Stimulated activated CD4-positive, alpha-beta T cell treated with anti-CD3 and anti-CD28 coated beads, Interleukin-1b, Interleukin-23, amount 100 ng/mL, for 24 hours (primary cell): ENCODE measurements at regions not wholly inside any gene's neighbourhood (a gene's known extent, or its start where the extent isn't known, plus 50 kb on each side); places are given as distances from the start of the nearest gene placed in this dataset.

Experiments used
- DNase-seq, 4 experiments: peaks; one replicate each; pipeline ENCODE4 v3.0.0-alpha.2; 2020; ENCODE audit warnings: low read depth in 4 of 4, low spot score in 1 of 4

DNA sequence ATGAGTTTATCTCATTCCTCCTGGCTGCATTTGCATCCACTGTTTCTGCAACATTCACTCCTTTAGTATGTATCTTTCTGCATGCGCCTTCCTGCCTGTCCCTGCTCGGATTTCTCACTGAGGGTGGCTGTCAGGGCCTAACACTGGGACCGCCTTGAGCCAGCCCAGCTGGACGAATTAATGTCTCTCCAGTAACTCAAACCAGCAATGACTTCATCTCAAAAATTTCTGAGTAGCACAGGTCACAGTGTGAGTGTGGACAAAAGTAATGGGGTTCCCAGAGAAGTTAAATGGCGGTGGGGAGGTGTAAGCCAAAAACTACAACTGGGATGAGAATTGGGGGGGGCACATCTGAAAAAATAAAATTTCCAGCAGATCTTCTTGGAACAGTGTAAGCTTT, 444.0 kb upstream of the MGMT start:
- DNase-seq: no peak

DNA sequence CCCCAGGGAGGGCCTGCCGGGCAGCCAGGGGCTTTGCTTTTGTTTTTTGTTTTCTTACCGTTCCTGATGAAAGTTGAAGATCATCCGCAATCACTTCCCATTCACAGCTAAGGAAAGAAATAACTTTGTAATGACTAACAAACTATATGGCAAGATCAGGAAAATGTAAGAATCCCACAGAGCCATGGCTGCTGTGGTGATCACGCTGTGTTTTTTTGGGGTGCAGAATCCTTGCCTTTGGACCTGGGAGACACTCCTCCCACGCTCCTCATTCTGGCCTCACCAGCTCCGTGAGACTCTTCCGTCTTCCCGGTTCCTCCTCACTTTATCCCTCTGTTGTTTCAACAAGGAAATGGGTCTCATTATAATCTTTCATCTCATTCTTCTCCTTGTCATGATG, 443.0 kb upstream of the MGMT start:
- DNase-seq: no peak

DNA sequence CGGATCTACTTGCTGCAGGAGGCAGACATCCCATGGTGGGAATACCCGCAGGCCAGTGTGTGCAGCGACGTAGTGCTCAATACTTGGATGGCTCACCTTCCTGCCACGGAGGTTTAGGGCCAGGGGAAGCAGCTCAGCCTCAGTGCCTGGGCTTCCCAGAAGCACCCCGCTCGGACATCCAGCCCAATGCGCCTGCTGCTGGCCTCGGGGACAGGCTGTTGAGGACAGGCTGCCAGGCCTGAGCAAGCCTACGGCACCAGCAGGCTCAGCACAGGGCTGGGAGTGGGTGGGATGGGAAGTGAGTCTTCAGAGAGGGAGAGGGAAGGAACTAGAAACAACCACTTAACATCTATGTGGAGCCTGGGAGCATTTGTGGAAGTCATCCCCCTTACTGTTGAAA, 441.3 kb upstream of the MGMT start:
- DNase-seq: no peak

DNA sequence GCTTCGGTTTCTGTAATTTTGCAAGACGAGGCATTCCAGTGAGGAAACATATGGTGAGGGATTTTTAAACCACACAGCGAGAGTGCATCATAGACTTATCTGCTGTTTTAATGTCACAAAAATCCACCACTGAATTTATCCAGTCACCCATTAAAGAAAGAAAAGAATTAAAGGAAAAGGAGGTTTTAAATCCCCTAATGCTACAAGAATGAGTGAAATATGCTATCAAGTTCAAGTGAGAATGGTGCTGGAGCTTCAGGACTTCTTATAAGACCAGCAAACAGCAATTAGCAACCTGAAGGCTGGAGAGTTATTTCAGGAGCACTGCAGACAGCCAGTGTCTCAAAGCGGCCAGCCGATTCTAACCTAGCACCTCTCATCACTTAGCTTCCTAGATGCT, 439.1 kb upstream of the MGMT start:
- no peak for DNase-seq

DNA sequence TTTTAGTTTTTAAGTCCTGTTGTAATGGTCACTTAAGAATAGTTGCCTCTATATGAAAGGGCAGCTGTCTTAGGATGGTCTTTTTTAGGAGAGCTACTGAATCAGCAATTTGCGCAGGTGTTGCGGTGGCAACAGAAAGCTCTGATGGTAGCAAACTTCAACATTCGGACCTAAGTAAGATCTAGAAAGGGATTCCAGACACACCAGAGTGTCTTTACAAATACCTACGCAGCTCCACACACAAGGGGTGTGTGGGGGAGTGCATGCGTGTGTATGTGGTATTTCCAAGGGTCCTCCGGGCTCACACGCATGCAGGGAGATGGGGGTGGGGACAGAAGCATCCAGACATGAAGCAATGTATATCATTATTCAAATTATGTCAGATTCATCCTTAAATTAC, 438.6 kb upstream of the MGMT start:
- DNase-seq: no peak

DNA sequence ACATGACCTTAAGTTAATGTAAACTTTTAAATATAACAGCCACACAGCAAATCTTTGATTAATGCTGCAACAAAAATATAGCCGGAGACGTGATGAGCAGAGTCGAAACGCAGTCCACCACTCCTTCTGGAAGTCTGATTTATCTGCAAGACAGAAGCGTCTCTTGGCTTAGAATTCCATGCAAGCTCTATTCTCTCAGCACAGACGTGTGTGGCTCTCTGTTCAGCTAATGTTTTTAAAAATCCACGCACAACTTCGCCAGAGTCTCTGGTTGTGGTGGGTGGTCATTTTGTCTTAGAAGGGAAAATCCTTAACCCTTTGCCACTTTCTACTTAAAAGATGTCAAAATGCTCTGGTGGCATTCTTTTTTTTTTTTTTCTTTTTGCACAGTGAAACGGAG, 438.0 kb upstream of the MGMT start:
- DNase-seq: no peak

DNA sequence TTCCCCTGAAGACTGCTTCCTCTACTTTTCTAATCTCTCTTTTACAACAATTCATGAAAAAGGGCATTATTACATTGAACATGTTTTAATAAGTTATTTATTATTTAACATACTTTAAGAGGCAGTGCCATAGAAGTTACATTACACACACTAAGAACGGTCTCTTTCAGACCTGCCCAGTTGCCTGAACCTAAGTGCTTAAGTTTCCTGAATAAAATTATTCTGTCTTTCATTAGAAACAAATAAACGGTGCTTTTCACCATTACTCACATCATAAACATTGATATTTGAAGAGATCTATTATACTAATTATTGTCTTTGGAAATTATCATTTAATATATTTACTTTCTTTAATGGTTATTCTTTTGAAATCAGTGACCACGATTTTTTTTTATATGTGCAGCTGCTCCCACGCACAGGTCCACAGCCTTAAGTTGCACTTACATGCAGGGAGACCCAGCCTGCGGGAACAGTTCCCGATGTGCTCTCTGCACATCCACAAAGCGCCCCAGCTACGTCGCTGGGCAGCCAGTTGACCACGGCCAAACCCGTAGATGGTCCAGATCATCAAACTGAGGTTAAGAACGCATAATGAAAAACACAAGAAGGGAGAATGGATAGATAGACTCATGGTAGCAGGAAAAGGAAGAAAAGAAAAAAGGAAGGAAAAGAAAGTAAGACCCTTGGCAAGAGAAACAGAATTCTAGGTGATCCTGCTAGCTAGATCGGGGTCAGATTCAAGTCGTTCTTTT, 437.0 kb upstream of the MGMT start:
- DNase-seq: no peak

DNA sequence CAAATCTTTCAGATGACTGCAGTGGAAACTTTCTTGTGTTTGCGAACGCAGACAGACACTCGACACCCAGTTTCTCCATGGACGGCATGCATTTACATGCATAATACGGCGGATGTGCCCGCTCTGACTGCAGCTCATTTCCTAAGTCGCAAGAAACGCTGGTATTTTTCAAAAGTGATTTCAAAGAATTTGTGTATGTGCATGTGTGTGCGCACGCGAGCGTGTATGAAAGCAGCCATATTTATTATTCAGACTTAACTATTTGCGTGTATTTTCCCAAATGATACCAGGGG, 436.5 kb upstream of the MGMT start:
- no peak for DNase-seq

DNA sequence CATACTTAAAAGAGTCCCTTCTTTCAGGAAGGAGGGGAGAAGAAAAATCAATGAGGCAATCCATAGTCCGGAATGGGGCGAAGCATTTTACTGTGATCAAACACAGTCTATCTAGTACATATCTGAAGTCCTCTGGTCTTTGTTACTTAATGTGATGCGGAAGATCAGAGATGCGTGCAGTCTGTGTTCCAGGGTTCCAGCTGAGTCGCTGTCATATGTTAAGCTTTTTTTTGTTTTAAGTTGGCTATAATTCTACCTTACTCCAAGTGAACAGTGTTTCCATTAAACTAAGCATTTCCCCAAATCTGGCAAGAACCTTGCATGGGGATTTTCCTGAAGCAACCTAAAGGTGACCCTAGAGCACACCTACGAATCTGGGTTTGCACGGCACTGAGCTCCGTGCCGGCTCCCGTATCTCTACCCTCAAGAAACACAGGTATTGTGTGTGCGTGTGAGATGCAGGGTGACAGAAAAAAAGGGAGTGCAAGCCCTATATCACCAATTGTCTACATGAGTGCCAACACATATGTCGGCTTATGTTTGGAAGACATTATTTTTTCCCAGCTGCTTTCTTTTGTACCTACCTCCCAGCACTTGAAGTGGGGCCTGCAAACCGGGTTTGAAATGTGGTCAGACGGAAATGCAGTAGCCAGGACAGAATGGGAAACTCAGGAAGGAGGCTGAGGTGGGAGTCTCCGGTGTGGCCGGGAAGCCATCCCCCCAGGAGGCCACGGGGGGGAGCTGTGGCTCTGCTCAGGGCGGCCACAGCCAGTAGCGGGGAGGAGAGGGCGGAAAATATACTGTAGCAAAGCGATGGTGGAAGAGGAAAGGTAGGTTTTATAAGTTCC, 435.8 kb upstream of the MGMT start:
- DNase-seq: peak in 2 of 4 experiments; percentile 21 to 28

DNA sequence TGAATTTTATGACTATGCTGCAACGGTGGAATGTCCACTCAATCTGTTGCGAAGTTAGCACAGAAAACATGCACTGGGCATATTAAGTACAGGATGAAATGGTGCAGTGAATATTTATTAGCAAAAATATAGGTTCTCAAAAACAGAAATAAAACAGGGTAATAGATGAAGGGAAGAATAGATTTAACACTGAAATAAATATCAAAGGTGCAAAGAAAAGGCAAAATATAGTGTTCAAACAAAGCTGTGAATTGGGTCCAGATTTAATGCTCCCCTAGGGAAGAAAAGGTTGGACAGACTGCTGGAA, 435.2 kb upstream of the MGMT start:
- no peak for DNase-seq

DNA sequence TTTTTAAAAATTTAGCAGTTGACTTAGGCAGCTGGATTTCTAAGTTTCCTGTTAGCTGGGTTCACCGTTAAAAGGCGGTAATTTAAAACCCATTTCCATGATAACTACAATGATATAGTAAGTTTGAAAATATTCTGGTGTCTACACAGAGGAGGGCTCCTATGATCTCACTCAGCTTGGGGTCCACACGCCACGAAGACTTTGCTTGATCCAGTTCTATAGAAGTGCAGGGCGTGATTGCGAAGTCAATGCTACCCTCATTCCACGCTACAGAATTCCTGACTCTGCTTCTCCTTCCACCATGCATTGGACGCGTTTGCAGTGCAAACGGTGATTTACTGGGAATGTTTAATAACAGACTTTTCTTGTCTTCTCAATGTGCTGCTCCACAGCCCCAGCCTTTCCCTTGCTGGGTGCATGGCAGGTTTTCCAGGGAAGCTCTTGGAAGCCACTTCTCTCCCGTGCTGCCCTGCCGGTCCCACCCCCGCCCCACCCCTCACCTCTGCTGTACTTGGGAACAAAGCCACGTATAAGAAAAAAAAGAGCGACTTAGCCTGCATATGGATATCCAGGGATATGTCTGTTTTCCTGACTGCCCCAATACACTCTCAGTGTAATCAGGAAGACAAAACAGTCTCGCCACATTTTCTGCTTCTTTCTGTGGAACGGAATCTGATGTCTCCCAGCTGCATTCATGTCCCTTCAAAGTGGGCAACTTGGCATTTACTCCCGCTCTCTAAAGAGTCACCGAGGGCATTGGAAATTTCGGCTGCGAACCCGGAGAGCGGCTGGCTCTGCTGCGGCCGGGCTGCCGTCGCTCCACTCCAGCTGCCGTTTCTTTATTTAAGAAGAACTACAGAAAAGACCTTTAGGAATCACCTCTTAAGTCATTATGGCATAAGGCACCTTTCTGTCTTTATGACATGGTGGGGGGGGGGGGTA, 434.4 kb upstream of the MGMT start:
- no peak for DNase-seq

DNA sequence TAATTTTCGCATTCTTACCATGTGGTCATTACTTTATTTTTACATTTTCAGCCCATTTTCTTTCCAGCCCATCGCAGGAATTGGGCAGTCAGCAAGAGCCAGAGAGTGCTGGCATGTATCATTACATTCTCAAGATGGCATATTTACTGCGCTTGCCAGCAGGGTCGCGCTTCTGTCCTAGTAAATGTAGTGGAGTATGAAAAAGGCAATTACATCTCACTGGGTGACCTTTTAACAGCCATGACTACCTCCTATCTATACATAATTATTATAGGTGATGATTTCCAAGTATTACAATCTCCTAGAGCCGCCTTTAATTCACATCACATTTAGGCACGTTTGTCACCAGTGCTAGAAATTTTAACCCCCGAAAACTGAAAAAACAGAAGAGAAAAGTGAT, 433.7 kb upstream of the MGMT start:
- DNase-seq: no peak

DNA sequence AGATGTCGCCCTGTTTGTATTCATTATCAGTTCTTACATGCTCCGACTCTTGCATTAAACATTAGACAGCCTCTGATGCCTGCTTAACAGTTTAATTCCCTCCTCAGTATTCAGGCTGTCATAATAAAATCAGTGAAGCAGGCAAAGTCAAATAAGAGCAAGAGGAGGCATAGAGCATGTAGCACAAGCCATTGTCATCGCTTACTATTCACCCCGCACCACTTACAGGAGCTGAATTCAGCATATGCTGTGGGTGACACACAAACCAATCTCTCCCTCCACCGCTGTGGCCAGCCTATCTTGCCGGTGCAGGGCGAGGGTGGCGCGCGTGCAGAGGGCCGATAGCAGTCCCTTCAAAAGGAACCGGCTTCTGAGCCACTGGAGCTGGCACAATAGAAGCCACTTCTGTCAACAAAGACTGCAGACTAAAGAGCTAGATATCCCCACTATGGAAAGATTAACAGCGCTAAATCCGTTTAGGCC, 433.2 kb upstream of the MGMT start:
- no peak for DNase-seq

DNA sequence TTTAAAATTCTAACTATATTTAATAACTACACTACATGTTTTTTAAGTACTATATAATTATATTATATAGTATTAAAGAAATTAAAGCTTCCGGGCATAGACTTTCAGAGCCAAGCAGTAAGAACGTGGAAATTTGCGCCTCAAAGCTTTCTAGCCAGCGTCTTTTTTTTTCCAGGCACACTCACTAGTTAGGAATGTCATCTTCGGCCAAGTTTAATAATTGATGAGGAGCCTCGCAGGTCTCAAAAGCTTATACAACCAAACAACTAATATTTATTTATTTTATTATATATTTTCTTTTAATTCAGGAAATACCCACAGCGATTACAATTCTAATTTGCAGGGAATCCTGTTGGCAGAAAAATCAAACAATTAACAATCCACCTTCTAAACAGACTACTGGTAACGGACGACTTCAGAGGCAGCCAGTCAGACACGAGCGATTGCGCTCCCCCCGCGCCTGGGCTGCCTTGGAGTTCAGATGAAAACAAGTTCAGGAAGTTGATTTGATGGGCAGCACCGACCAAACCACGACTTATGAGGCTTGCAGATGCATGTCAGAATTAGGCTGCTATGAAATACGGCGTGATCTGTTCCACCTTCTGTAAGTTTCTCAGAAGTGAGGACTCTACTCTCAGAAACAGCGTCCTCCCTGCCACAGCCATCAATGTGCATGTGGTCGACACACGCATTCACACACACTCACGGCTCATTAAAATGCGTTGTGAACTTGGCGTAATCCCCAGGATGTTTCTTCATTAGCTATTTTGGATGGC, 431.8 kb upstream of the MGMT start:
- DNase-seq: peak in 1 of 4 experiments; percentile 22

DNA sequence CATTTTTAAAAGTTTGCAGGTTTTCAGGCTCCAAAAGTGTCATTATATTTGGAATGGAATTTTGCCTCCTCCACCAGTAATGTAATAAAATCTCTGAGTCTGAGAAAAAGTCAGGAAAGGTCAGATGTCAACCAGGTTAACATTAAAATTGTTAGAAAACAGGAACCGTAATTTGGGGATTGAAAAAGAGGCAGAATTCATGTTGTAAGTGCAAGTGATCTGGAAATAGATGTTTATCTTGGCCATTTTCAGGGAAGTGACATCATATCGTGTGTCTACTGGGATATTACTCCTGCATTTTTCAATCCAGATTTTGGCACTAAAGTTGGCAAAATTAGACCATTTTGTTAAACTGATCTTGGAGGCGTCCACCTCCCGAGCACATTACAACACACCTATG, 428.5 kb upstream of the MGMT start:
- DNase-seq: no peak

DNA sequence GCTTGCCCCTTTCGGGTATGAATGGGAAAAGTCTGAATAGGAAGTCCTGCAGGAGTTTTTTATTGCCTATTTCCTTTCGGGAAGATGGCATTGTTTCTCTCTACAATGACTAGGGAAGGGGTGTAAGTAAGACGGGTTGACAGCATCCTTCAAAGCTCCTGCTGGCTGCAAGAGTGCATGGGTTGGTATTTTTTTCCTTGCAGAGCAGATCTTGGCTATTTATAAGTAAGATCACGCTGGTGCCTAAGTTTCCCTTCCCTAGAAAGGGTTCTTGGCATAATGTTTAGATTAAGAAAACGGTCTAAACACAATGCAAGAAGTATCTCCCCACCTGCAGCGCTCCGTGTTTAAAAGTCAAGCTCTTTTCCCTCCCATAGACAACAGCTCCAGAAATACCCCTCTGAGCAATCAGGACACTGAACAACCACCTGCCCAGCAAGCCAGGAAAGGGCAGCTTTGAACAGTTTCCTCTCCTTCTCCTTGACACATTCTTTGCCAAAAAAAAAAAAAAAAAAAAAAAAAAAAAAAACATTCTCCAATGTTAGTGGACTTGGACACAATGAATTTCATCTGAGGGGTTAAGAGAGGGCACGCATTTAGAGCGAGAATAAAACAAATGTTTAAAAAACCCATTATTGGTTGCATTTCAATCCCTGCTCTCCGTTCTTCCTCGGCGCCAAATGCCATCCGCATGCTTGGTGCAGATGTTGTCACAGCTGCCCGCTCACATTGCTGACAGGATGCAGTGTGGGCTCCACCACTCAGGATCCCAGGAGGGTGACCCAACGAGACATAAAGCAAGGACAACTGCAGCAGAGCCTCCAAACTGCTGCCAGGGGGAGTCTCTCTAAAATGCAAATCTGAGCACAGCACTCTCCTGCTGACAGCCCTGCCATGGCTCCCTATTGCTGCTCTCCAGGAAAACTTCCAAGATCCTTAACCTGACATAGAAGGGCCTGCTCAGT, 427.4 kb upstream of the MGMT start:
- no peak for DNase-seq

DNA sequence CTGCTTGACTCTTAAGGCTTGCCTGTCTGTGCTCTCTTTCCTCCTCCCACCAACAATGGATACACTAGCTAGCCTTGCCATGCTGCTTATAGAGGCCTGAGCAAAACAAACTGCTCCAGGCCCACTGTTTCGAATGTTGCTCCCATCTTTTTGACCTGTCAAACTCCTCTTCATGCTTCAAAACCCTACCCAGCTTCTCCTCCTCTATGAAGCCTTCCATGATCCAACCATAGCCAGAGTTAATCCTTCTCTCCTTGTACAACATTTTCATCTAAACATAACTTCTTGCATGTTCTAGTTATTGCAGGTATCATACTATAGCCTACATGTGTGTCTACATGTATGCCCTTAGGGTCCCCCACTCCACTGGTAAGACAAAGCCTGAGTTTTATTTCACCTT, 426.7 kb upstream of the MGMT start:
- DNase-seq: no peak

DNA sequence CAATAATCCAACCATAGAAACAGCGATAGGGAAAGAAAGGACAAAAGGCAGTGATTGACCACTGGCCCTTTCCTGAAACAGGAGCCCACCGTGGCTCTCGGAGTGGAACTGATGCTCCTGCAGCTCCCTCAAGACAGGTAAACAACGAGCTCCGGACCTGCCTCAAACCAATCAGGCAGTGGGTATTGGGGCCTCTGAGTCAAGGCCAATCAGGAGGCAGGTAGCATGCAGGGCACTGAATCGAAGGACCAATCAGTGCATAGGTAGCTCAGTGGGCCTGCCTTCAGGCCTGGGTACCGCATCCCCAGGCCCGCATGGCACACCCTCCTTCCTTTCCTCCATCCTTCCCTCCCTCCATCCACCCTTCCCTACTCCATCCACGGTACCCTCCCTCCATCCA, 425.1 kb upstream of the MGMT start:
- DNase-seq: no peak

DNA sequence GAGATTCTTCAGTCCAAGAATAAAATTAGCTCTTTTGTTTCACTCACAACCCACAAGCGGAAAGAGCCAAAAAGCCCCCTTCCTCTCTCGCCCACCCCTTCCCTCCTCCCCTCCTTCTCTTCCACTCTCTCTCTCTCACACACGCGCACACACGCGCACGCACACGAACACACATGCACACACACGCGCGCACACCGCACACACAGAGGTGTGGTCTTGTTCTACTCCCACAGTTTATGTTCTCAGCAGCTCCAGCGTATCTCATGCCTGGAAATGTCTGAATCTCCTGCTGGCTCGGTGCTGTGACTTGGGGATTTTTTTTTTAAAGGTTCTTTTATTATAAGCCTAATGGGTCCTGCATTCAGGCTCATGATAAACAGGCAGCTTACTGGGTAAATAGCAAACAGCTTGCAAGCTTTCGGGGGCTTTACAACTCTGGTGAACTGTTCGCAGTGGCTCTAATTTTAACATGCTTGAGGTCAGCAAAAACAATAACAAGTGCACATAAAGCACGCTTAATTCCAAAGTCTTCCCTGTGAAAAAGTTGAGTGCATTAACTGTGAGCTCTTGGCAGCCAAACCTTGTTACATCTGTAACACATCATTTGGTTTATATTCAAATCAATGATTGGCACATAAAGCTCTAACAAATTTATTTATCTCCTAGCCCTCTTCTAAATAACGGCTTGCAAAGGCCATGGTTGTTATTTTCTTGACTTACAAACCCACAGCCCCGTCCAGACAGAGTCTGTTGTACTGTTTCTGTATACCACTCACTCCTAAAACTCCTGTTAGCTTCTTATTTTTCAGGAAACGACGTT, 424.1 kb upstream of the MGMT start:
- DNase-seq: no peak
